Dendritic cell treated with granulocyte-macrophage colony-stimulating factor and Interleukin-4, amounts not matched to agents 40 ng/mL and 50 ng/mL, for 4 days (primary cell): ENCODE measurements at regions not wholly inside any gene's neighbourhood (a gene's known extent, or its start where the extent isn't known, plus 50 kb on each side); places are given as distances from the start of the nearest gene placed in this dataset.

Experiments used
- H3K27ac Mint-ChIP-seq: one replicate; pipeline ENCODE4 v1.8.0; 2022; ENCODE audit warnings: mild to moderate bottlenecking, mixed read lengths
- H3K27me3 Mint-ChIP-seq: one replicate; pipeline ENCODE4 v1.8.0; 2022; ENCODE audit warnings: mild to moderate bottlenecking, mixed read lengths
- H3K36me3 Mint-ChIP-seq: one replicate; pipeline ENCODE4 v1.8.0; 2022; ENCODE audit warnings: low read depth, mixed read lengths
- H3K4me1 Mint-ChIP-seq: one replicate; pipeline ENCODE4 v1.8.0; 2022; ENCODE audit warnings: low read depth, mixed read lengths
- H3K4me3 Mint-ChIP-seq: one replicate; pipeline ENCODE4 v1.8.0; 2022; ENCODE audit warnings: mild to moderate bottlenecking, moderate library complexity, mixed read lengths
- H3K9me3 Mint-ChIP-seq: one replicate; pipeline ENCODE4 v1.8.0; 2022; ENCODE audit warnings: mixed read lengths
- intact Hi-C: fragments of 100-400 bp; cut with micrococcal nuclease; formaldehyde crosslinking; loops from one replicate; pipeline ENCODE4 v1.15.0; 2022

DNA sequence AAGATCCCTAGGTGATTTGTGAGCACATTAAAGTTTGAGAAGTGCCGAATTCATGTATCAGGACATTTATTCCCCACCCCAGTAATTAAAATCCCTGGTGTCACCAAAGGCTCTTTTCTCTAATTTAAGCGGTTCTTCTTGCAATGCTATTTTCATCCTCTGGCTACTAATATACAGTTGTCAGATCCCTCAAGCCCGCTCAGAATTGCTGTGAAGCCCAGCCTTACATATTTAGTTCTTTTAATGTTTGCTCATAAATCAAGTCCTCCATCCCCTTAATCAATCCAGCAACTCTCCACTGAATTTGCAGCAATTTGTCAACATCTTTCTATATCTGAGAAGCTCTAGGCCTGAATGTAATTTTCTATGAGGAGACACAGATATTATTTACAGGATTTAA lies 437.9 kb downstream of the PIK3C3 start:
- H3K9me3 Mint-ChIP-seq = peaks cover 9% of the 10 kb centered on the region
- H3K36me3 Mint-ChIP-seq = no peaks in the 10 kb centered on the region
- no peak overlapping the region for H3K27ac Mint-ChIP-seq
- H3K27me3 Mint-ChIP-seq = no peaks in the 10 kb centered on the region
- intact Hi-C loops = no loop called here
- no peak overlapping the region for H3K4me3 Mint-ChIP-seq
- H3K4me1 Mint-ChIP-seq = no peaks in the 10 kb centered on the region

DNA sequence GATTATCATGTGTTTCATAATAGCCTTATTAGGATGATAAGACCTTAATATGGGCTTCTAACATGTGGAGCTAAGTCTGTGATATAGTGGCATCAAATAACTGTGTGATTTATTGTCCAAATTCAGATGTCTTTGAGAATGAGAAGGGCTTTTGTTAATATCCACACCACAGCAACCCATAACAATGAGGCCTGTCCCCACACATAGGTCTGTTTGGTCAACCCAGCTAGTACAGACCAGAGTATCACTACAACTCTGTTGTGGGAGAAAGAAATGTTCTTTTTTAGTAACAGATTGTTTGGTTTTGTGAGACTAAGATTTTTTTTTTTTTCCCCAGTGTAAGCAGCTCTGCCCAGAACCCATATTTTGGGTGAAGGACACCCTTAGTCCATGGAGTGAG lies 439.2 kb downstream of the PIK3C3 start:
- H3K36me3 Mint-ChIP-seq = no peaks in the 10 kb centered on the region
- H3K9me3 Mint-ChIP-seq = peaks cover 9% of the 10 kb centered on the region
- no peaks in the 10 kb centered on the region for H3K27me3 Mint-ChIP-seq
- intact Hi-C loops = no loop called here
- no peaks in the 10 kb centered on the region for H3K4me1 Mint-ChIP-seq
- H3K27ac Mint-ChIP-seq = no peak overlapping the region
- no peak overlapping the region for H3K4me3 Mint-ChIP-seq

DNA sequence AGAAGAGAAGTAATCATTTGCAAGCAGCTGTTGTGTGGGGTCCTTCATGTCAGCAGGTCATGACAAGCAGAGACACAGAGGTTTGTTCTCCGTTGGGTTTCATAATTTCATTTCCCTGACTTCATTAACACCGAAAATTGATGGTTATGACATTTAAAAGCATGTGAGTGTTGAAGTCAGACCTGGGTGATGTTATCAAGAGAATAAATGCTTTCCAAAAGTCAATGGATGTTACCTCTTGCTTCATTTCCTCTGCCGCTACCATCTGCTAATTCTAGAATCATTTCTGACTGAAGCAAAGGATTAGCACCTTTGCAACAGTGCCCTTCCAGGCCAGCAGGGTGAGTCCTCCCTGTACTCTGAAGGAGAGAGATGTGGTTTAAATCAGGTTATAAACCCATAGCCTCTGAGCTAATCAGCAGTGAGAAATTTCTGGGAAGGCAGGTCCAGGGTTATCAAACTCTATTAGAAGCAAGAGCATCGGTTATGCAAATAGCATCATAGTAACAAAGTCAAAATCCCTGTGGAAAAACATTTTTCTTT lies 446.2 kb downstream of the PIK3C3 start:
- intact Hi-C loops = no loop called here
- H3K27me3 Mint-ChIP-seq = no peaks in the 10 kb centered on the region

DNA sequence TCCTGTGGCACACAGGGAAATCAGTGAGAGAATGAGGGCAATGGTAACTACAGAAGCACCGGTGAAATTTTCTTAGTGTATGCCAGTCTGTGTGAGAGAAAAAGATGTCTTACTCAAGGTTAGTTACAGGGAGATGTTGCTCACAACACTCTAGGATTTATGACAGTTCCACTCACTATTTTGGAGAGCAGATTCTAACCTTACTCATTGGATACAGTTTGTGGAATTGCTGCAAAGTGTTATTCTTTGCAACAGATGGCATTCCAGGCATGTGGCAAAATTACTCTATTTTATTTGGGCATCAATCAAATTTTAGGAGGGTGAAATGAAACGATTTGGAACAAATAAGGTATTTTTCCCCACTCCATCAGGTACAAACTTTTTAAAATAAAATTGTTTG lies 449.1 kb downstream of the PIK3C3 start:
- Mint-ChIP-seq H3K27ac (no peak overlapping the region), H3K9me3 (peaks cover 13% of the 10 kb centered on the region), H3K4me1 (no peaks in the 10 kb centered on the region), H3K27me3 (no peaks in the 10 kb centered on the region), H3K4me3 (no peak overlapping the region), H3K36me3 (no peaks in the 10 kb centered on the region)
- intact Hi-C loops = no loop called here

More for the DNA sequence above, 446.2 kb downstream of the PIK3C3 start:
- Mint-ChIP-seq H3K36me3 (no peaks in the 10 kb centered on the region), H3K27ac (no peak overlapping the region), H3K4me3 (no peak overlapping the region), H3K9me3 (no peaks in the 10 kb centered on the region), H3K4me1 (no peaks in the 10 kb centered on the region)

DNA sequence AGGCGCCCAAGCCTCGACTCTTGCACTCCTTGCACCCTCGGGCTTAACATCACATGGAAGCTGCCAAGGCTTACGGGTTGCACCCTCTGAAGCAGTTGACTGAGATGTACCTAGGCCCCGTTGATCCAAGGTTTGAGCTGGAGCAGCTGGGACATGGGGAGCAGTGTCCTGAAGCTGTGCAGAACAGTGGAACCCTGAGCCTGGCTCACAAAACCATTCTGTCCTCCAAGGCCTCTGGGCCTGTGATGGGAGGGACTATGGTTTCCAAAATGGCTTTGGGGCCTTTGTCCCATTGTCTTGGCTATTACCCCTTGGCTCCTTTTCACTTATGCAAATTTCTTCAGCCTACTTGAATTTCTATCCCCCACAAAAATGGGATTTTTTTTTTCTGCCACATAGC lies 454.0 kb downstream of the PIK3C3 start:
- H3K27me3 Mint-ChIP-seq = no peaks in the 10 kb centered on the region
- H3K4me3 Mint-ChIP-seq = no peak overlapping the region
- peaks cover 30% of the 10 kb centered on the region for H3K9me3 Mint-ChIP-seq
- H3K27ac Mint-ChIP-seq = no peak overlapping the region
- H3K4me1 Mint-ChIP-seq = no peaks in the 10 kb centered on the region
- no peaks in the 10 kb centered on the region for H3K36me3 Mint-ChIP-seq
- intact Hi-C loops = no loop called here

DNA sequence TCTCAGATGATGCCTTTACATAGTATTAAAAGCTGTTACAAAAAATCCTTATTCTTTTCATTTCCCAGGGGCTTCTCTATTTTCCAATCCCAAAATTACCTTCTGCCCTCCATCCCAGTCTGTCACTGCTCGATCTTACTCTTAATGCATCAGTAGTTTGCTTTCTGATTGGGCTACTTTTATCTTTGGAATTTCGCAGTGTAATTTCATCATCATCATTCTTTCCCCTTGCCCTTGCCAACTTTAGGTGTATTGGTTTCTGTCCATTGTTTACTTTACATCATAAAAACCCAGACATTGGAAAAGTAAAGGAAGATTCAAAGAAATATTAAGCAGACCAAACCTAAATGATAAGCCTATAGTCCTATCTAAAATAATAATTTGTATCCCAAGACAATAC lies 457.2 kb downstream of the PIK3C3 start:
- Mint-ChIP-seq H3K4me3 (no peak overlapping the region), H3K27ac (no peak overlapping the region), H3K36me3 (no peaks in the 10 kb centered on the region), H3K27me3 (no peaks in the 10 kb centered on the region), H3K9me3 (peaks cover 29% of the 10 kb centered on the region), H3K4me1 (no peaks in the 10 kb centered on the region)
- intact Hi-C loops = no loop called here

DNA sequence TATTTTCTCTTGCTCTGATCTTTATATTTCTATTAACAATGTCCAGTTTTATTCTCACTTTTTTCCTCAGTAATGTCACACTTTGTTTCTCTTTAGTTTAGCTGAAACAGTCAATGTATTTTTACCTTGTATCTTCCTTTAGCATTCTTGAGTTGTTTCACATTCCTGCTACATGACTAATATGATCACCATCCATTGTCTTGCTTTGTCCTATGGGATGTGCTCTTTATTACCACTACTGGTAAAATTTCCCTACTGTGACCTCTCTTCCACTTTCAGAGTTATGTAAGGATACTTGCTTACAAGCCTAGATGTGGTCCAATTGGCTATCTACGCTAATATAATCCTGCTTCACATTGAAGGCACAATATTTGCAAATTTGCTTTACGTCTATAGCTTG lies 457.9 kb downstream of the PIK3C3 start:
- intact Hi-C loops = no loop called here
- Mint-ChIP-seq H3K27me3 (no peaks in the 10 kb centered on the region), H3K4me3 (no peak overlapping the region), H3K4me1 (no peaks in the 10 kb centered on the region), H3K9me3 (peaks cover 22% of the 10 kb centered on the region), H3K27ac (no peak overlapping the region), H3K36me3 (no peaks in the 10 kb centered on the region)

DNA sequence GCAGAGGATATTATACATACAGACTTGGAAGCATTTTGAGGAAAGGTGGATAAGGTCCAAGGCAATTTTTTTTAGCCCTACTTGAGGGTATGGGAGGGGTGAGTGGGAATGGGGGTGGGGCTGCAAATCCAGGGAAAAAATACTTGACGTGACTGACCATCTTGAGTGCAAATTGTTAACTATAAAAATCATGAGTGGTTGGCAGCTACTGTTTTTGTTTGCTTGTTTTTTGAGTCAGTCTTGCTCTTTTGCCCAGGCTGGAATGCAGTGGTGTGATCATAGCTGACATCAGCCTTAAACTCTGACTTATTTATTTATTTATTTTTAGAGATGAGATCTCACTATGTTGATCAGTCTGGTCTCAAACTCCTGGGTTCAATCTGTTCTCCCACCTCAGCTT lies 458.8 kb downstream of the PIK3C3 start:
- Mint-ChIP-seq H3K4me1 (no peaks in the 10 kb centered on the region), H3K4me3 (no peak overlapping the region), H3K27me3 (no peaks in the 10 kb centered on the region), H3K27ac (no peak overlapping the region), H3K36me3 (no peaks in the 10 kb centered on the region), H3K9me3 (peaks cover 18% of the 10 kb centered on the region)
- intact Hi-C loops = no loop called here

DNA sequence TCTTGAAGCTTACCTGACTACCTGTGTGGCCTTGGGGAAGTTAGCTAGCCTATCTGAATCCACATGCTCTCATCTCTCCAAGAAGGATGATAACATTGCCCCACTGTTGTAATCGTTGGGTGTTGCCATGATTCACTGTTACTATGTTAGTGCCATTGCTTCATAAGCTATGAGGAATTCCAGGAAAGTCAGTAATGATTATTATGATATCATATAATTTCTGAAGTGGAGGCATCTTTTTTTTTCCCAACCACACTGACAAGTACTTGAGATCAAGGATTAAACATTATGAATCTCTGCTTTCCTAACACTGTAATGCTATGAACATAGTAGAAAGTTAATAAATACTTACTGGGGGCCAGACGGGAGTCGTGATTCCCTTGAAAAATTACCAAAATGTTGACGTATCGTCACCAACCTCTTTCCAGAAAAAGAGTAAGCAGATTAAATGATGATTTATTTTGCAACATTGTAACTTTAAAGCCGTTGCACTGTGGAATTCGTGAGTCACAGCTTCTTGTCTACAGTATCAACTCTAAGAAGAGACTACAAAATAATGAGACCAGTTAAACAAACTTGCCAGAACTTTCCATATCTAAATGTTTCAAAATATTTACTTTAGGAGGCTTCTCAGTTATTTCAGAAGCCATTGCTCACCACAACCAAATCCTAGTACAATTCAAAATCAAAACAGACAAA lies 459.9 kb downstream of the PIK3C3 start:
- H3K27ac Mint-ChIP-seq = no peak overlapping the region
- intact Hi-C loops = no loop called here
- H3K27me3 Mint-ChIP-seq = no peaks in the 10 kb centered on the region
- no peaks in the 10 kb centered on the region for H3K36me3 Mint-ChIP-seq
- no peak overlapping the region for H3K4me3 Mint-ChIP-seq
- peaks cover 9% of the 10 kb centered on the region for H3K9me3 Mint-ChIP-seq
- no peaks in the 10 kb centered on the region for H3K4me1 Mint-ChIP-seq

DNA sequence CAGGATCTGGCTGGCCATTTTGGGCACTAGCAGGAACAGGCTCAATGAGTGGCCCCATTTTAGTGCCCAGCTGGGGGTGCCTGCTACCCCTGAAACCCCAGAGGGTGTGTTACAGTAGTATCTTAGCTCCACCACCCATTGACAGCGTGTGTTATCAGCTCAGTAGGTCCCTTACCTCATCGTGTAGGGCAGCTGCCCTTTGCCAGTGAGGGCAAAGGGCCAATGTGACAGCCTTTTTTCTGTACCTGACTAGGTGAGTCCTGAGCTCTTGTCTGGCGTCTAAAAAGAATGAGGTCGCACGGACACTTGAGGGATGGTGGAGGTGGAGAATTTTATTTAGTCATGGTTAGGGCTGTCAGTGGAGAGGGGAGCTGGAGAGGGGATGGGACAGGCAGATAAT lies 462.2 kb downstream of the PIK3C3 start:
- Mint-ChIP-seq H3K36me3 (no peaks in the 10 kb centered on the region), H3K9me3 (no peaks in the 10 kb centered on the region), H3K27me3 (no peaks in the 10 kb centered on the region), H3K4me3 (no peak overlapping the region), H3K4me1 (no peaks in the 10 kb centered on the region), H3K27ac (no peak overlapping the region)
- intact Hi-C loops = no loop called here

DNA sequence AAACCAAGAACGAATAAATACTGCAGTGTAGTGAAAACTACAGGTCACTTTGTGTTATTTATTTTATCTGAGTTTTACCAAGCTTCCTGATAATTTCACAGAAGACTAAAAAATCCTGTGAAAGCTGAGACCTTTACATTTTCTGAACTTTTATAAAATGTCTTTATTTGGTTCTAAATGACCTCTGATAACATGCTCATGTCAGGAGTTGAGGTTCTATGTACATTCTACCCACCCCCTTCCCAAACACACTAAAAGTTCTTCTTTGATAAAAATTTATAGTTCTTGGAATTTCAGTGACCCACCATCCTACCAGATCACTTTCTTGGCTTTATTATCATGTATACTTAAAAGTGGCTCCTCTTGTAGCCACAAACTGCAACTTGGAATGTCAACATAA lies 463.1 kb downstream of the PIK3C3 start:
- Mint-ChIP-seq H3K9me3 (no peaks in the 10 kb centered on the region), H3K27ac (no peak overlapping the region), H3K27me3 (no peaks in the 10 kb centered on the region), H3K36me3 (no peaks in the 10 kb centered on the region), H3K4me1 (no peaks in the 10 kb centered on the region), H3K4me3 (no peak overlapping the region)
- intact Hi-C loops = no loop called here

DNA sequence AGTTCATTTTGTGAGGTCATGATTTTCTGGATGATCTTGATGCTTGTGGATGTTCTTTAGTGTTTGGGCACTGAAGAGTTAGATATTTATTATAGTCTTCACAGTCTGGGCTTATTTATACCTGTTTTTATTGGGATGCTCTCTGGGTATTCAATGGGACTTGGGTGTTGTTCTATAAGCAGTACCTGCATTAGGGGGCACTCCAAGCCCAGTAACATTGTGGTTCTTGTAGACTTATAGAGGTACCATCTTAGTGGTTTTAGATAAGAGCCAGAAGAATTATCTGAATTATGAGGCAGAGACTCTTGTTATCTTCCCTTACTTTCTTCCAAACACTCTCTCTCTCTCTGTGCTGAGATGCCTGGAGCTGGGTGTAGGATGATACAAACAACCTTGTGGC lies 470.0 kb downstream of the PIK3C3 start:
- Mint-ChIP-seq H3K27ac (no peak overlapping the region), H3K27me3 (no peaks in the 10 kb centered on the region), H3K4me3 (no peak overlapping the region), H3K9me3 (peaks cover 21% of the 10 kb centered on the region), H3K36me3 (no peaks in the 10 kb centered on the region), H3K4me1 (no peaks in the 10 kb centered on the region)
- intact Hi-C loops = no loop called here

DNA sequence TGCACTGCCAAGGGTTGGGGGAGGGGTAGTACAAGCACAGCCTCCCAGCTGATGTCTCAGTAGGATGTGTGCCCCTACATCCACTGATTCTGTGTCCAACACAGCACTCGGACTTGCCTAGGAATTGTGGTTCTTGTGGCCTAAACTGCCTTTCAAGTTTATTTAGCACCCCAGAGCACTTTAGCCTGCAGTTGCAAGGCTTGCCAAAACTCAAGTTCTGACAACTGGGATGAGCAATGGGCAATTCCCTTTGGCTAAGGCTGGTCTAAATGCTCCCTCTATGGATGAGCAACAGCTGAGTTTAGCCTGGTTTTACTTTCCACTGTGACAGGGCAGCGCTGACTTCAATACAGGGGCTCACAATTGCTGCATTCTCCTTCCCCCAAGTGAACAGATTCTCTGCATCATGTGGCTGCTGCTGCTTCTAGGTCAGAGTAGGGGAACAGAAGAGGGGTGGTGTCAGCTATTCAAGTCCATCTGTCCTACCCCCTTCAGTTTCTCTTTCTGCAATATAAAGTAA lies 471.5 kb downstream of the PIK3C3 start:
- H3K9me3 Mint-ChIP-seq = peaks cover 21% of the 10 kb centered on the region
- H3K27me3 Mint-ChIP-seq = no peaks in the 10 kb centered on the region
- H3K27ac Mint-ChIP-seq = no peak overlapping the region
- H3K36me3 Mint-ChIP-seq = no peaks in the 10 kb centered on the region
- no peaks in the 10 kb centered on the region for H3K4me1 Mint-ChIP-seq
- H3K4me3 Mint-ChIP-seq = no peak overlapping the region
- intact Hi-C loops = no loop called here

DNA sequence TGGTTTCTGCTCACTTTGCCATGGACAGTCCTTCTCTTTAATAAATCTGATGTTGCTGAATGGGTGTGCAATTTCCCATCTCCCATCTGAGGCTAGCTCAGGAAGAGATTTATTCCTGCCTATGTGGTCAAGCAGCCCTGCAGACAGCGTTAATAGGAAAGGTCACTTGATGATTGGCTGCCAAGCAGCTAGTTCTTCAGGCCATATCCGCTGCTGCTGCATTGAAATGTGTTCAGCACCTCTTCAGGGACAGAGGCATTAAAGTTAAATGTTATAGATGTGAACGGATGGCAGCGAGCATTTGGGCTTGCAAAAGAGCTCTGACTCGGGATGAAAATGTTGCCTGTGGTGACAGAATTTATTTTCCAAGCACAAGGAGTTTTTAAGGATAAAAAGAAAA lies 474.2 kb downstream of the PIK3C3 start:
- Mint-ChIP-seq H3K4me1 (no peaks in the 10 kb centered on the region), H3K27me3 (no peaks in the 10 kb centered on the region), H3K36me3 (no peaks in the 10 kb centered on the region), H3K27ac (no peak overlapping the region), H3K9me3 (peaks cover 12% of the 10 kb centered on the region), H3K4me3 (no peak overlapping the region)
- intact Hi-C loops = no loop called here

DNA sequence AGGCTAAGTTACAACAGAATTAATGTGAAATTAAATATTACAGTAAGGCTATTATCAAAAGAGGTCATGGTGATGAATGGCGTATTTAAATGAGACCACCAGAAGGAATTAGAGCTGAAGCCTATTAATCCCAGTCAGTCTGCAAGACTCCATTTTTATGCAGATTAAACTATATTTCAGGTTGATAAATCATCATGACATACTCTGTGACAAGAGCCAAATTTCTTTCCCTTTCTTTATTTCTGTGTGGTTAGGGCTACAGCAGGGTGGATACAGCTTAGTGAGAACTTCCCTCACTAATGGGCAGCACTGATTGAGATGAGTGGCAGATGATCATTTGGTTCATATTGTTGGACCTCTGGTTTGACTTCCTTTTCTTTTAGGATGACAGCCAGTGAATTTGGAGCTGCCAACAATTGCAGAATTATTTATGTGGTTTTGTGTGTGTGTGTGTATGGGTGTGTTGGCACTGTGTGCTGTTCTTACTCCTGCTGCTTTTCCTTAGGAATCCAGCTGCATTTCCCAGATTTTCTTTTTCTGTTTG lies 481.3 kb downstream of the PIK3C3 start:
- intact Hi-C loops = no loop called here
- Mint-ChIP-seq H3K9me3 (no peaks in the 10 kb centered on the region), H3K27ac (no peak overlapping the region), H3K4me3 (no peak overlapping the region), H3K4me1 (no peaks in the 10 kb centered on the region), H3K27me3 (no peaks in the 10 kb centered on the region), H3K36me3 (no peaks in the 10 kb centered on the region)
